Left lung (tissue), 4 donors: ENCODE measurements at regions not wholly inside any gene's neighbourhood (a gene's known extent, or its start where the extent isn't known, plus 50 kb on each side); places are given as distances from the start of the nearest gene placed in this dataset.
A peak's percentile ranks its signal among the peaks of the same experiment; 100 is the strongest.

Experiments
- ATAC-seq: fragments of 200-7000 bp; cut with Tn5 transposase; one replicate; pipeline ENCODE4 v1.9.1; 2020; ENCODE audit warnings: moderate library complexity
- DNase-seq, 4 donors: peaks; one replicate each; pipeline ENCODE4 v3.0.0-alpha.2; 2013 to 2020
- H3K27ac ChIP-seq, 2 donors: fragments of 200-600 bp; sonication (generic) in 1 of 2; one replicate each; pipeline versions ENCODE4 v1.5.0 to v1.8.0; 2020 to 2021
- H3K27me3 ChIP-seq, 2 donors: fragments of 200-600 bp; sonication (generic) in 1 of 2; one replicate each; pipeline versions ENCODE4 v1.5.0 to v1.8.0; 2020 to 2021
- H3K36me3 ChIP-seq, 2 donors: fragments of 200-600 bp; sonication (generic) in 1 of 2; one replicate each; pipeline versions ENCODE4 v1.5.0 to v1.8.0; 2020 to 2021
- H3K4me1 ChIP-seq, 2 donors: fragments of 200-600 bp; one replicate each; pipeline ENCODE4 v1.8.0; 2021
- H3K4me3 ChIP-seq, 2 donors: fragments of 200-600 bp; sonication (generic) in 1 of 2; one replicate each; pipeline versions ENCODE4 v1.5.0 to v1.8.0; 2020 to 2021; ENCODE audit warnings: mild to moderate bottlenecking in 1 of 2
- H3K9me3 ChIP-seq, 2 donors: fragments of 200-600 bp; sonication (generic) in 1 of 2; one replicate each; pipeline versions ENCODE4 v1.5.0 to v1.8.0; 2020 to 2021
- CTCF ChIP-seq, 2 donors: fragments of 200-600 bp; sonication (generic) in 1 of 2; IDR thresholded peaks; one replicate each; pipeline versions ENCODE4 v1.5.0 to v1.8.0; 2021; ENCODE audit warnings: antibody characterized with exemption in 2 of 2
- intact Hi-C, 2 donors: fragments of 100-400 bp; cut with DNase I; formaldehyde crosslinking; loops; one replicate each; pipeline versions ENCODE4 v1.11.2 to v1.14.2; 2022
- donor health status: DM: no; HTN: yes; CAD: no.
- donor health status: DM: no; HTN: no; CAD: no.

- intact Hi-C loops, result no loop called here
- Histone ChIP-seq H3K4me3 (no peak overlapping the region), H3K9me3 (no peaks in the 10 kb centered on the region)
Observed at GRCh38 chr20:53845980-53846379, 224.4 kb downstream of the BCAS1 start.

GRCh38 chr20:53844259-53844658 lies 226.1 kb downstream of the BCAS1 start:
- TF ChIP-seq CTCF (IDR thresholded peaks at IDR 0.05), result no peak
- H3K4me1 ChIP-seq, result peaks cover 0 to 43% of the 10 kb centered on the region in 2 donors
- DNase-seq (no peak), ATAC-seq (no peak)
- H3K4me3 ChIP-seq, result no peak overlapping the region
- H3K27ac ChIP-seq, result no peak overlapping the region
- H3K9me3 ChIP-seq, result no peaks in the 10 kb centered on the region
- intact Hi-C loops, result no loop called here
- no peaks in the 10 kb centered on the region for H3K27me3 ChIP-seq
- H3K36me3 ChIP-seq, result no peaks in the 10 kb centered on the region

More at GRCh38 chr20:53845980-53846379, 224.4 kb downstream of the BCAS1 start:
- no peaks in the 10 kb centered on the region for H3K36me3 ChIP-seq
- ATAC-seq (no peak), DNase-seq (no peak)
- peaks cover 0 to 34% of the 10 kb centered on the region in 2 donors for H3K4me1 ChIP-seq
- H3K27ac ChIP-seq, result no peak overlapping the region
- no peaks in the 10 kb centered on the region for H3K27me3 ChIP-seq
- no peak for TF ChIP-seq CTCF (IDR thresholded peaks at IDR 0.05)

GRCh38 chr20:53843645-53844044 lies 226.7 kb downstream of the BCAS1 start:
- Histone ChIP-seq H3K27ac (no peak overlapping the region), H3K36me3 (no peaks in the 10 kb centered on the region), H3K9me3 (no peaks in the 10 kb centered on the region), H3K4me1 (peaks cover 0 to 49% of the 10 kb centered on the region in 2 donors), H3K4me3 (no peak overlapping the region), H3K27me3 (no peaks in the 10 kb centered on the region)
- intact Hi-C loops, result no loop called here
- ATAC-seq (no peak), DNase-seq (no peak)
- no peak for TF ChIP-seq CTCF (IDR thresholded peaks at IDR 0.05)

- Histone ChIP-seq H3K27ac (peak overlapping the region in 1 of 2 donors; percentile 66), H3K27me3 (no peaks in the 10 kb centered on the region), H3K36me3 (no peaks in the 10 kb centered on the region), H3K9me3 (no peaks in the 10 kb centered on the region), H3K4me3 (no peak overlapping the region), H3K4me1 (peaks cover 0 to 46% of the 10 kb centered on the region in 2 donors)
- intact Hi-C loops, result no loop called here
- TF ChIP-seq CTCF (IDR thresholded peaks at IDR 0.05), result no peak
- DNase-seq (no peak), ATAC-seq (no peak)
Observed at GRCh38 chr20:53842301-53843099, 227.9 kb downstream of the BCAS1 start.

GRCh38 chr20:53841741-53842140 lies 228.7 kb downstream of the BCAS1 start:
- ATAC-seq, result no peak
- intact Hi-C loops, result no loop called here
- H3K9me3 ChIP-seq, result no peaks in the 10 kb centered on the region
- DNase-seq, result no peak
- H3K36me3 ChIP-seq, result no peaks in the 10 kb centered on the region
- H3K4me3 ChIP-seq, result no peak overlapping the region
- H3K27ac ChIP-seq, result peak overlapping the region in 1 of 2 donors; percentile 66
- no peaks in the 10 kb centered on the region for H3K27me3 ChIP-seq
- H3K4me1 ChIP-seq, result peaks cover 0 to 39% of the 10 kb centered on the region in 2 donors
- TF ChIP-seq CTCF (IDR thresholded peaks at IDR 0.05), result no peak
